HG02623 (cell line): ENCODE measurements at regions not wholly inside any gene's neighbourhood (a gene's known extent, or its start where the extent isn't known, plus 50 kb on each side); places are given as distances from the start of the nearest gene placed in this dataset.
"Not testable (repeated sequence)": the region's sequence is repeated elsewhere in the genome, so short reads cannot be mapped to it uniquely, and the experiment has no call there.

Experiments
- ATAC-seq: cut with Tn5 transposase; IDR thresholded peaks from one replicate; pipeline ENCODE4 v1.9.1; 2021; ENCODE audit warnings: moderate library complexity; ENCODE audit not compliant: unreplicated experiment

DNA sequence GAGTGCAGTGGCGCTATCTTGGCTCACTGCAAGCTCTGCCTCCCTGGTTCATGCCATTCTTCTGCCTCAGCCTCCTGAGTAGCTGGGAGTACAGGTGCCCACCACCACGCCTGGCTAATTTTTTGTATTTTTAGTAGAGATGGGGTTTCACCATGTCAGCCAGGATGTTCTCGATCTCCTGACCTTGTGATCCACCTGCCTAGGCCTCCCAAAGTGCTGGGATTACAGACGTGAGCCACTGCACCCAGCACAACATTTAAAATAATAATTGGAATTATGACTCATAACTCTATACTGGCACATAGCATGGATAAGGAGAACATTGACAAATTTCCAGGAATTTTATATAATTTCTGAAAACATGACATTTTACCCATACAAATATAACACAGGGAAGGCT lies 54.2 kb downstream of the DBET start:
- not testable (repeated sequence) for ATAC-seq

- ATAC-seq = not testable (repeated sequence)
Observed at GRCh38 chr4:190119474-190119873, 54.1 kb upstream of the DUX4 start.

- peak; percentile 44 for ATAC-seq
Observed at GRCh38 chr4:190120111-190120514, 53.5 kb upstream of the DUX4 start.

- not testable (repeated sequence) for ATAC-seq
Observed at GRCh38 chr4:190120537-190121001, 53.0 kb upstream of the DUX4 start.

DNA sequence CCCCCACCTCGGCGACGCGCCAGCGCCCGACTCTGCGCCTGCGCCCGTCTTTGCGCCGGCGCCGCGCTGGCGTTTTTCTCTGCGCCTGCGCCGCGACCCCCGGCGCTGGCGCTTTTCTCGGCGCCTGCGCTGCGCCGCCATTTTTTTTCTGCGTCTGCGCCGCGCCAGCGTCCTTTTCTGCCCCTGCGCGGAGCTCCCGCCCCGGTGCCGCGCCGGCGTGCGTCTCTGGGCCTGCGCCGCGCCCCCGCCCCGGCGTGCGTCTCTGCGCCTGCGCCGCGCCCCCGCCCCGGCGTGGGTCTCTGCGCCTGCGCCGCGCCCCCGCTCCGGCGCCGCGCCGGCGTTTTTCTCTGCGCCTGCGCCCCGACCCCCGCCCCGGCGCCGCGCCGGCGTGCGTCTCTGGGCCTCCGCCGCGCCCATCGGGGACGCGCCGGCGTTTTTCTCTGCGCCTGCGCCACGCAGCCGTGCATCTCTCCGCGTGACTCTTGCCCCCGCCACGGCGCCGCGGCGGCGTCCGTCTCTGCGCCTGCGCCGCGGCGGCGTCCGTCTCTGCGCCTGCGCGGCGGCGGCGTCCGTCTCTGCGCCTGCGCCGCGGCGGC lies 52.4 kb upstream of the DUX4 start:
- not testable (repeated sequence) for ATAC-seq

GRCh38 chr4:190121759-190122158 lies 51.8 kb upstream of the DUX4 start:
- no peak for ATAC-seq

DNA sequence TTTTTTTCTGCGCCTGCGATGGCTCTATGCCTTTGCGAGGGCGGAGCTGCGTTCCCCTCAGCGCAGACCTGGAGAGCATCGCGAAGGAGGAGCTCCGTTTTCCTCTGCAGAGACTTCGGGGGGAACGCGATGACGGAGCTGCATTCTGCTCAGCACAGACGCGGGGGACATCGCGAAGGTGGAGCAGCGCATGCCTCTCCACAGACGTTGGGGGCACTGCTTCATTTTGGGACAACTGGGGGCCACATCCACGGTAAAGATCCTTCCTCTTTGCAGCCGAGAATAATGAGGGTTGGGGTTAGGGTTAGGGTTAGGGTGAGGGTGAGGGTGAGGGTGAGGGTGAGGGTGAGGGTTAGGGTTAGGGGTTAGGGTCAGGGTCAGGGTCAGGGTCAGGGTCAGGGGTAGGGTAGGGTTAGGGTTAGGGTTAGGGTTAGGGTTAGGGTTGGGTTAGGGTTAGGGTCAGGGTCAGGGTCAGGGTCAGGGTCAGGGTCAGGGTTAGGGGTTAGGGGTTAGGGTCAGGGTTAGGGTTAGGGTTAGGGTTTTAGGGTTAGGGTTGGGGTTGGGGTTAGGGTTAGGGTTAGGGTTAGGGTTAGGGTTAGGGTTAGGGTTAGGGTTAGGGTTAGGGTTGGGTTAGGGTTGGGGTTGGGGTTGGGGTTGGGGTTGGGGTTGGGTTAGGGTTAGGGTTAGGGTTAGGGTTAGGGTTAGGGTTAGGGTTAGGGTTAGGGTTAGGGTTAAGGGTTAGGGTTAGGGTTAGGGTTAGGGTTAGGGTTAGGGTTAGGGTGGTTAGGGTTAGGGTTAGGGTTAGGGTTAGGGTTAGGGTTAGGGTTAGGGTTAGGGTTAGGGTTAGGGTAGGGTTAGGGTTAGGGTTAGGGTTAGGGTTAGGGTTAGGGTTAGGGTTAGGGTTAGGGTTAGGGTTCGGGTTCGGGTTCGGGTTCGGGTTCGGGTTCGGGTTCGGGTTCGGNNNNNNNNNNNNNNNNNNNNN lies 51.1 kb upstream of the DUX4 start:
- ATAC-seq = not testable (repeated sequence)
